ENCODE measurements at regions not wholly inside any gene's neighbourhood (a gene's known extent, or its start where the extent isn't known, plus 50 kb on each side); places are given as distances from the start of the nearest gene placed in this dataset.
"Not testable (repeated sequence)": the region's sequence is repeated elsewhere in the genome, so short reads cannot be mapped to it uniquely, and the experiment has no call there.

GRCh38 chr13:20306039-20306438, 73.9 kb upstream of the GJB6 start:
- peaks cover 7% of the 10 kb centered on the region for H3K27me3 Mint-ChIP-seq (ENCODE audit: unreplicated experiment)
- H3K27ac Mint-ChIP-seq (ENCODE audit: unreplicated experiment): no peak overlapping the region
- H3K9me3 Mint-ChIP-seq (ENCODE audit: unreplicated experiment): peaks cover 6% of the 10 kb centered on the region
- peaks cover 5% of the 10 kb centered on the region for H3K36me3 Mint-ChIP-seq (ENCODE audit: unreplicated experiment)
- H3K4me3 Mint-ChIP-seq (ENCODE audit: unreplicated experiment): no peak overlapping the region
- H3K4me1 Mint-ChIP-seq (ENCODE audit: low read depth, unreplicated experiment): peaks cover 1% of the 10 kb centered on the region
- TF ChIP-seq, protein P1, sequence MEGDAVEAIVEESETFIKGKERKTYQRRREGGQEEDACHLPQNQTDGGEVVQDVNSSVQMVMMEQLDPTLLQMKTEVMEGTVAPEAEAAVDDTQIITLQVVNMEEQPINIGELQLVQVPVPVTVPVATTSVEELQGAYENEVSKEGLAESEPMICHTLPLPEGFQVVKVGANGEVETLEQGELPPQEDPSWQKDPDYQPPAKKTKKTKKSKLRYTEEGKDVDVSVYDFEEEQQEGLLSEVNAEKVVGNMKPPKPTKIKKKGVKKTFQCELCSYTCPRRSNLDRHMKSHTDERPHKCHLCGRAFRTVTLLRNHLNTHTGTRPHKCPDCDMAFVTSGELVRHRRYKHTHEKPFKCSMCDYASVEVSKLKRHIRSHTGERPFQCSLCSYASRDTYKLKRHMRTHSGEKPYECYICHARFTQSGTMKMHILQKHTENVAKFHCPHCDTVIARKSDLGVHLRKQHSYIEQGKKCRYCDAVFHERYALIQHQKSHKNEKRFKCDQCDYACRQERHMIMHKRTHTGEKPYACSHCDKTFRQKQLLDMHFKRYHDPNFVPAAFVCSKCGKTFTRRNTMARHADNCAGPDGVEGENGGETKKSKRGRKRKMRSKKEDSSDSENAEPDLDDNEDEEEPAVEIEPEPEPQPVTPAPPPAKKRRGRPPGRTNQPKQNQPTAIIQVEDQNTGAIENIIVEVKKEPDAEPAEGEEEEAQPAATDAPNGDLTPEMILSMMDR (IDR thresholded peaks at IDR 0.05; ENCODE audit: partially characterized antibody, unreplicated experiment): no peak
- DNase-seq: no peak

DNA sequence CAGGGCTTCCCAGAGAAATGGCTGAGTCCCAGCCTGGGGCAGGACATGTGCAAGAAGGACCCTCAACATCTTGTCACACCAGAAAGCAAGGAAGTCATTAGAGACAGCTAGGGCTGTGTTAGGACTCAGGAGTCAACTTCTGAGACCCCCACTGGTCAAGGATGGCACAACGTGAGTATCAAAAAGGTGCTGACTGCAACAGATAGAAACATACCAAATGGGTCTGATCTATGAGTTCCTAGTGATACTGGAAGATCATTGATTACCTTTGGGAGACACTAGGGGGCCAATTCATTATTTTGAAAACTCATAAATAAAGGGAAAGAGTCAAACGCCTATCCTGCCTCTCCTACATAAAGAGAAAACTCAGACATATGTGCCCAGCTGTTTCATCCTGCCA, 73.5 kb upstream of the GJB6 start:
- peaks cover 5% of the 10 kb centered on the region for H3K36me3 Mint-ChIP-seq (ENCODE audit: unreplicated experiment)
- peaks cover 7% of the 10 kb centered on the region for H3K27me3 Mint-ChIP-seq (ENCODE audit: unreplicated experiment)
- H3K4me3 Mint-ChIP-seq (ENCODE audit: unreplicated experiment): no peak overlapping the region
- peaks cover 4% of the 10 kb centered on the region for H3K4me1 Mint-ChIP-seq (ENCODE audit: low read depth, unreplicated experiment)
- peaks cover 6% of the 10 kb centered on the region for H3K9me3 Mint-ChIP-seq (ENCODE audit: unreplicated experiment)
- no peak overlapping the region for H3K27ac Mint-ChIP-seq (ENCODE audit: unreplicated experiment)
- DNase-seq: no peak
- TF ChIP-seq, protein P1 (IDR thresholded peaks at IDR 0.05; ENCODE audit: partially characterized antibody, unreplicated experiment): peak; percentile 33

DNA sequence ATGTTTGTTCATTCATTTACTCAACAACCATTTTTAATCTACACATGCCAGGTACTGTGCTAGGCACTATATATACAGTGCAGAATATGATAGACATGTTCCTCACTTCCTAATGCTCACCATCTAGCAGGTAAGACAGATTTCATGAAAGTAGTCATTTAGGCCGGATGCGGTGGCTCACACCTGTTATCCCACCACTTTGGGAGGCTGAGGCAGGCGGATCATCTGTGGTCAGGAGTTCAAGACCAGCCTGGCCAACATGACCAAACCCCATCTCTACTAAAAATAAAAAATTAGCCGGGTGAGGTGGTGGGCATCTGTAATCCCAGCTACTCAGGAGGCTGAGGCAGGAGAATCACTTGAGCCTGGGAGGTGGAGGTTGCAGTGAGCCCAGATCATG, 71.9 kb upstream of the GJB6 start:
- not testable (repeated sequence) for H3K27me3 Mint-ChIP-seq (ENCODE audit: unreplicated experiment); DNase-seq

GRCh38 chr13:20303636-20304035, 71.5 kb upstream of the GJB6 start:
- DNase-seq: no peak
- TF ChIP-seq, protein P1 (IDR thresholded peaks at IDR 0.05; ENCODE audit: partially characterized antibody, unreplicated experiment): no peak
- Mint-ChIP-seq H3K36me3 (ENCODE audit: unreplicated experiment) (peaks cover 5% of the 10 kb centered on the region), H3K4me3 (ENCODE audit: unreplicated experiment) (no peak overlapping the region), H3K27ac (ENCODE audit: unreplicated experiment) (no peak overlapping the region), H3K4me1 (ENCODE audit: low read depth, unreplicated experiment) (peaks cover 4% of the 10 kb centered on the region), H3K9me3 (ENCODE audit: unreplicated experiment) (peaks cover 6% of the 10 kb centered on the region), H3K27me3 (ENCODE audit: unreplicated experiment) (peaks cover 7% of the 10 kb centered on the region)

More for the DNA sequence above, 71.9 kb upstream of the GJB6 start:
- H3K9me3 Mint-ChIP-seq (ENCODE audit: unreplicated experiment); H3K36me3 Mint-ChIP-seq (ENCODE audit: unreplicated experiment); H3K4me1 Mint-ChIP-seq (ENCODE audit: low read depth, unreplicated experiment); H3K4me3 Mint-ChIP-seq (ENCODE audit: unreplicated experiment); H3K27ac Mint-ChIP-seq (ENCODE audit: unreplicated experiment): not testable (repeated sequence)

GRCh38 chr13:20301403-20302071, 69.4 kb upstream of the GJB6 start:
- H3K4me3 Mint-ChIP-seq (ENCODE audit: unreplicated experiment): peak overlapping the region; percentile 83
- peaks cover 4% of the 10 kb centered on the region for H3K9me3 Mint-ChIP-seq (ENCODE audit: unreplicated experiment)
- peaks cover 4% of the 10 kb centered on the region for H3K4me1 Mint-ChIP-seq (ENCODE audit: low read depth, unreplicated experiment)
- peaks cover 6% of the 10 kb centered on the region for H3K27me3 Mint-ChIP-seq (ENCODE audit: unreplicated experiment)
- H3K36me3 Mint-ChIP-seq (ENCODE audit: unreplicated experiment): no peaks in the 10 kb centered on the region
- TF ChIP-seq, protein P1 (IDR thresholded peaks at IDR 0.05; ENCODE audit: partially characterized antibody, unreplicated experiment): no peak
- peak; percentile 58 for DNase-seq
- H3K27ac Mint-ChIP-seq (ENCODE audit: unreplicated experiment): peak overlapping the region; percentile 33

Data from glutamatergic neuron (in vitro differentiated cells).